A549 (cell line): ENCODE measurements at regions not wholly inside any gene's neighbourhood (a gene's known extent, or its start where the extent isn't known, plus 50 kb on each side); places are given as distances from the start of the nearest gene placed in this dataset.

Experiments used
- ATAC-seq, 2 experiments: fragments of 200-7000 bp in 1 of 2; fragments of >200 bp in 1 of 2; cut with Nextera tagmentation in 1 of 2; cut with Tn5 transposase in 1 of 2; 3 replicates each; pipeline versions ENCODE4 v1.8.0 to v1.9.1; 2018 to 2020; ENCODE audit warnings: mild to moderate bottlenecking in 1 of 2, moderate library complexity in 1 of 2
- CTCF ChIA-PET: fragments of 300-600 bp; sonication (Branson Sonifier 250); formaldehyde crosslinking; extraction: SDS; loops from one replicate; lab custom pipeline; 2021; ENCODE audit warnings: antibody characterized with exemption, inconsistent platforms; lab: Yijun Ruan, JAX
- POLR2A ChIA-PET: fragments of 350-600 bp; formaldehyde crosslinking; extraction: SDS; loops from one replicate; lab custom pipeline; 2021; ENCODE audit warnings: antibody characterized with exemption, inconsistent platforms; lab: Yijun Ruan, JAX
- DNase-seq, 2 experiments: peaks; one replicate each; pipeline versions ENCODE4 v3.0.0 to v3.0.0-alpha.2; 2011 to 2016; ENCODE audit warnings: low read depth in 1 of 2, low spot score in 1 of 2
- FAIRE-seq: peaks from 2 replicates; lab custom pipeline; 2011; peaks lifted over from hg19 to GRCh38; lab: Jason Lieb, UNC
- H3K27ac ChIP-seq, 2 experiments: fragments of >200 bp; sonication (Bioruptor Twin); formaldehyde crosslinking; 3 replicates each; pipeline ENCODE4 v1.5.1; 2016 to 2017
- H3K4me1 ChIP-seq: fragments of >200 bp; sonication (Bioruptor Twin); formaldehyde crosslinking; 3 replicates; pipeline ENCODE4 v1.6.1; 2016
- H3K4me2 ChIP-seq: fragments of >200 bp; sonication (Bioruptor Twin); formaldehyde crosslinking; 3 replicates; pipeline ENCODE4 v1.6.1; 2016
- H3K4me3 ChIP-seq: fragments of >200 bp; sonication (Bioruptor Twin); formaldehyde crosslinking; 3 replicates; pipeline ENCODE4 v1.5.1; 2016
- H3K9me3 ChIP-seq: fragments of >200 bp; sonication (Bioruptor Twin); formaldehyde crosslinking; 3 replicates; pipeline ENCODE4 v1.6.1; 2016
- BCL3 ChIP-seq: fragments of >200 bp; sonication (Bioruptor Twin); formaldehyde crosslinking; IDR thresholded peaks from 3 replicates; pipeline ENCODE4 v1.6.1; 2016
- EHF ChIP-seq: fragments of 250-450 bp; sonication (Bioruptor Pico); IDR thresholded peaks from 2 replicates; pipeline ENCODE4 v1.5.0; 2020; ENCODE audit warnings: mild to moderate bottlenecking
- EHMT2 ChIP-seq: fragments of 200-600 bp; sonication (generic); IDR thresholded peaks from 2 replicates; pipeline ENCODE4 v1.6.1; 2016; ENCODE audit warnings: antibody characterized with exemption, low read depth, mild to moderate bottlenecking, moderate library complexity
- FOSL2 ChIP-seq, 2 experiments: fragments of 450-650 bp in 1 of 2; fragments of >200 bp in 1 of 2; sonication (Bioruptor Twin) in 1 of 2; formaldehyde crosslinking; IDR thresholded peaks; 2 replicates each; pipeline versions ENCODE4 v1.5.0 to v1.6.1; 2016 to 2020; ENCODE audit warnings: mild to moderate bottlenecking in 1 of 2, moderate library complexity in 1 of 2
- HDAC2 ChIP-seq: fragments of 200-600 bp; sonication (generic); IDR thresholded peaks from 2 replicates; pipeline ENCODE4 v1.6.1; 2016
- HOXB13 ChIP-seq: fragments of 250-450 bp; sonication (Bioruptor Pico); IDR thresholded peaks from 2 replicates; pipeline ENCODE4 v1.5.0; 2020; ENCODE audit warnings: low read depth, mild to moderate bottlenecking, moderate library complexity
- MAFK ChIP-seq: fragments of 450-650 bp; IDR thresholded peaks from 2 replicates; pipeline ENCODE4 v1.6.1; 2014; ENCODE audit not compliant: partially characterized antibody
- NPAS2 ChIP-seq: fragments of 250-450 bp; sonication (Bioruptor Pico); IDR thresholded peaks from 2 replicates; pipeline ENCODE4 v1.8.0; 2022; ENCODE audit warnings: mild to moderate bottlenecking, moderate library complexity, borderline replicate concordance
- PHF8 ChIP-seq: fragments of 200-600 bp; sonication (generic); IDR thresholded peaks from 2 replicates; pipeline ENCODE4 v1.6.1; 2016; ENCODE audit warnings: low read depth, mild to moderate bottlenecking, antibody characterized with exemption, moderate library complexity, borderline replicate concordance
- POLR2AphosphoS2 ChIP-seq: conservative IDR thresholded peaks from 2 replicates; pipeline ENCODE4 v1.6.1; 2012; ENCODE audit warnings: low read length, improper control_type of control experiment, inconsistent platforms
- RAD21 ChIP-seq, 2 experiments: fragments of >200 bp in 1 of 2; sonication (Bioruptor Twin) in 1 of 2; formaldehyde crosslinking in 1 of 2; IDR thresholded peaks in 1 of 2; conservative IDR thresholded peaks in 1 of 2; 2 replicates in 1 of 2; 3 replicates in 1 of 2; pipeline ENCODE4 v1.6.1; 2012 to 2018; ENCODE audit warnings: inconsistent platforms in 1 of 2
- RCOR1 ChIP-seq: fragments of 150-350 bp; IDR thresholded peaks from 2 replicates; pipeline ENCODE4 v1.6.1; 2014; ENCODE audit warnings: antibody characterized with exemption, low read length, low read depth
- RNF2 ChIP-seq: fragments of 200-600 bp; sonication (generic); IDR thresholded peaks from 2 replicates; pipeline ENCODE4 v1.6.1; 2016; ENCODE audit warnings: low read depth, mild to moderate bottlenecking, antibody characterized with exemption, moderate library complexity, borderline replicate concordance
- WGBS: methylation state at CpG from one replicate; pipeline ENCODE4 v1.1.6; 2017; ENCODE audit errors: missing lambda C conversion rate; 5-methylcytosine and 5-hydroxymethylcytosine counted together
- TF ChIP-seq, protein P1 (sequence below): fragments of 450-650 bp; IDR thresholded peaks from 2 replicates; pipeline ENCODE4 v1.6.1; 2014; ENCODE audit warnings: antibody characterized with exemption
- TF ChIP-seq, protein P2 (sequence below): fragments of 250-450 bp; sonication (Bioruptor Pico); IDR thresholded peaks from 2 replicates; pipeline ENCODE4 v1.5.0; 2021; ENCODE audit warnings: mild to moderate bottlenecking, moderate library complexity, borderline replicate concordance

DNA sequence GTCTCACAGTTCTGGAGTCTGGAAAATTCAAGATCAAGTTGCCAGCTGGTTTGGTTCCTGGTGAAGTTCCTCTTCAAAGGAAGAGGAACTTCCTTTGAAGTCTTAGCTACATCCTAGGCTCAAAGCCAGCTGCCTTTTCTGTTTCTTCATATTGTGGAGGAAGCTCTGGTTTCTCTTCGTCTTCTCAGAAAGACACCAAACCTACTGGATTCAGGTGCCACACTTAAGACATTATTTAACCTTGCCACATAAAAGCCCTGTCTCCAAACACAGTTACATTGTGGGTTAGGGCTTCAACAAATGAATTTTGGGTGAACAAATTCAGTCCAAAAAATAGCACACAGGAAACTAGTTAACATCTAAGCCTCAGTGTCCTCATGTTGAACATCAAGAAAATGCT lies 1019.8 kb downstream of the GALC start (continued):
- no peak for TF ChIP-seq HOXB13 (CRISPR knock-in tag)
- no peak for TF ChIP-seq RCOR1
- no peak for TF ChIP-seq FOSL2 (IDR thresholded peaks at IDR 0.05)
- no peak for TF ChIP-seq FOSL2 (CRISPR knock-in tag; IDR thresholded peaks at IDR 0.05)
- TF ChIP-seq EHF: no peak

DNA sequence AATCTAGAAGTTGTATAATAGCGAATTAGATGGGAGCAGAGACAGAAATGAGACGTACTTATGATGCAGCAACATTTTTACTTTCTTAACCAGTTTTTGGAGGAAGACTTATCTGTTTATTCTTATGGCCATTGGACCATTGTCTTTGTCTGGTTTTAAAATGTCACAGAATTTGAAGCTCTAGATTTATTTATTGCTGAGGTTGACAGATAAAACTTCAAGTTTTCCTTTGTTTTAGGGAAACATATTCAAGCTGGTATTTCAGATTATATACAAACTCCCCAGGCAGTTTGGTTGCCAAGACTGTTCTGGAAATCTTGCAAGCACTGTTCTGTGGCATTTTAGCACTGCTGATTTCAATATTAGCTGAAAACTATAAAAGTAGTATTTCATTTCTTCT lies 1021.7 kb downstream of the GALC start:
- Histone ChIP-seq H3K4me2 (no peak overlapping the region), H3K4me1 (no peaks in the 10 kb centered on the region), H3K27ac (no peak overlapping the region), H3K9me3 (no peaks in the 10 kb centered on the region), H3K4me3 (no peak overlapping the region)
- TF ChIP-seq MAFK: peak; percentile 43
- no peak for TF ChIP-seq BCL3
- ChIA-PET CTCF (no interaction called here), POLR2A (no interaction called here)
- DNase-seq (no peak), FAIRE-seq (no peak), ATAC-seq (no peak)
- 3% methylated on average over 2 of the region's 2 CpGs for WGBS

DNA sequence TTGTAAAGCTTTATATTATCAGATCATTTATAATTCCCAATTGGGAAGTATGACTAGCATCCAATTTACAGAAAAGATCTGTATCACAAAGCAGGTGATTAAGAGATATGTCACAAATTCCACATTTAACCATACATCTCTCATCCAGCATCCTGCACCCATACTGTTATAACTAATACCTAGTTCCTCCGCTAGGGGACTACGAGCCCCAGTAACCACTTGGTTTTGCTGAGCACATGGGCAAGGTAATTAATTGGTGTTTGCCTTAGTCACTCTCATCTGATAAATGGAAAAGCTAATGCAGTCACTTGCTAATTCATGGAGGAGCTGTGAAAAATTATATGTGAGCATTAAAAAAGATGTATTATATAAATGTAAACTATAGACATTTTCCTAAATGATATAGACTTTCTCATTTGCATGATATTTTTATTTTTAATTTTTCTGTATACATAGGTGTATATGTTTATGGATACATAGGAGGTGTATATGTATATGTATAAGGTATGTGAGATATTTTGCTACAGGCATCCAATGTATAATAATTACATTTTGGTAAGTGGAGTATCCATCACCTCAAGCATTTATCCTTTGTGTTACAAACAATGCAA lies 1031.8 kb downstream of the GALC start:
- H3K4me1 ChIP-seq: no peaks in the 10 kb centered on the region
- no peak for FAIRE-seq
- TF ChIP-seq PHF8: no peak
- TF ChIP-seq EHMT2: no peak
- no peak for TF ChIP-seq NPAS2 (CRISPR knock-in tag)
- TF ChIP-seq, protein P1, sequence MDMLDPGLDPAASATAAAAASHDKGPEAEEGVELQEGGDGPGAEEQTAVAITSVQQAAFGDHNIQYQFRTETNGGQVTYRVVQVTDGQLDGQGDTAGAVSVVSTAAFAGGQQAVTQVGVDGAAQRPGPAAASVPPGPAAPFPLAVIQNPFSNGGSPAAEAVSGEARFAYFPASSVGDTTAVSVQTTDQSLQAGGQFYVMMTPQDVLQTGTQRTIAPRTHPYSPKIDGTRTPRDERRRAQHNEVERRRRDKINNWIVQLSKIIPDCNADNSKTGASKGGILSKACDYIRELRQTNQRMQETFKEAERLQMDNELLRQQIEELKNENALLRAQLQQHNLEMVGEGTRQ: no peak
- no peak for TF ChIP-seq HDAC2
- TF ChIP-seq RAD21 (conservative IDR thresholded peaks at IDR 0.05 in 1 of 2, IDR thresholded peaks at IDR 0.05 in 1 of 2): peak in 1 of 2 experiments; percentile 25; a peak in 2 of 5 replicates
- TF ChIP-seq, all 56 proteins: peak for 1
- ATAC-seq (peak in 1 of 2 experiments; percentile 47; a peak in 1 of 6 replicates), DNase-seq (peak in 1 of 2 experiments; percentile 18)
- Histone ChIP-seq H3K4me2 (no peak overlapping the region), H3K27ac (no peak overlapping the region), H3K4me3 (no peak overlapping the region), H3K9me3 (no peaks in the 10 kb centered on the region)
- 0% methylated on average over 2 of the region's 2 CpGs for WGBS
- POLR2A ChIA-PET: no interaction called here
- CTCF ChIA-PET: no interaction called here

- H3K27ac ChIP-seq: no peak overlapping the region
- DNase-seq (no peak), ATAC-seq (no peak), FAIRE-seq (no peak)
- TF ChIP-seq RAD21 (conservative IDR thresholded peaks at IDR 0.05 in 1 of 2, IDR thresholded peaks at IDR 0.05 in 1 of 2) (no peak), NPAS2 (CRISPR knock-in tag) (no peak), RCOR1 (no peak), RNF2 (no peak), POLR2AphosphoS2 (no peak), BCL3 (no peak), HDAC2 (no peak)
- TF ChIP-seq, protein P2, sequence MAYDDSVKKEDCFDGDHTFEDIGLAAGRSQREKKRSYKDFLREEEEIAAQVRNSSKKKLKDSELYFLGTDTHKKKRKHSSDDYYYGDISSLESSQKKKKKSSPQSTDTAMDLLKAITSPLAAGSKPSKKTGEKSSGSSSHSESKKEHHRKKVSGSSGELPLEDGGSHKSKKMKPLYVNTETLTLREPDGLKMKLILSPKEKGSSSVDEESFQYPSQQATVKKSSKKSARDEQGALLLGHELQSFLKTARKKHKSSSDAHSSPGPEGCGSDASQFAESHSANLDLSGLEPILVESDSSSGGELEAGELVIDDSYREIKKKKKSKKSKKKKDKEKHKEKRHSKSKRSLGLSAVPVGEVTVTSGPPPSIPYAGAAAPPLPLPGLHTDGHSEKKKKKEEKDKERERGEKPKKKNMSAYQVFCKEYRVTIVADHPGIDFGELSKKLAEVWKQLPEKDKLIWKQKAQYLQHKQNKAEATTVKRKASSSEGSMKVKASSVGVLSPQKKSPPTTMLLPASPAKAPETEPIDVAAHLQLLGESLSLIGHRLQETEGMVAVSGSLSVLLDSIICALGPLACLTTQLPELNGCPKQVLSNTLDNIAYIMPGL (CRISPR knock-in tag): no peak
- CTCF ChIA-PET: no interaction called here
- no peak overlapping the region for H3K4me2 ChIP-seq
- WGBS: 2% methylated on average over 5 of the region's 5 CpGs
- H3K4me3 ChIP-seq: no peak overlapping the region
- no peaks in the 10 kb centered on the region for H3K9me3 ChIP-seq
- POLR2A ChIA-PET: no interaction called here
- H3K4me1 ChIP-seq: no peaks in the 10 kb centered on the region
Observed at GRCh38 chr14:86955771-86956354, 1037.1 kb downstream of the GALC start.
